GM18873 (cell line): ENCODE measurements at regions not wholly inside any gene's neighbourhood (a gene's known extent, or its start where the extent isn't known, plus 50 kb on each side); places are given as distances from the start of the nearest gene placed in this dataset.
"Not testable (repeated sequence)": the region's sequence is repeated elsewhere in the genome, so short reads cannot be mapped to it uniquely, and the experiment has no call there.

Experiments used
- ATAC-seq: cut with Tn5 transposase; IDR thresholded peaks from one replicate; pipeline ENCODE4 v1.9.1; 2021; ENCODE audit warnings: mild to moderate bottlenecking, moderate library complexity, moderate number of reproducible peaks; ENCODE audit not compliant: unreplicated experiment, low FRiP score

DNA sequence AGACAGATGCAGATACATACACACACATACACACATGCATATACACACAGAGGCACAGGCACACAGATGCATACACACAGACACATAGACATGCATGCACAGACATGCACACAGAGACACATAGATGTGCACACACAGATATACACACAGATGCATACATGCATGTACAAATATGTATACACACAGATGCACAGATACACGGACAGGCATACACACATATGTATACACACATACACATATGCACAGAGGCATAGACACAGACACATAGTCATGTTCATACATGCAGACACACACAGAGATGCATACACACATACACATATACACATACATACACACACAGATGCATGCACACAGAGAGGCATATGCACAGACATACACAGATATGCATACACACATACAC is 437.3 kb upstream of the SMIM21 start:
- no peak for ATAC-seq

DNA sequence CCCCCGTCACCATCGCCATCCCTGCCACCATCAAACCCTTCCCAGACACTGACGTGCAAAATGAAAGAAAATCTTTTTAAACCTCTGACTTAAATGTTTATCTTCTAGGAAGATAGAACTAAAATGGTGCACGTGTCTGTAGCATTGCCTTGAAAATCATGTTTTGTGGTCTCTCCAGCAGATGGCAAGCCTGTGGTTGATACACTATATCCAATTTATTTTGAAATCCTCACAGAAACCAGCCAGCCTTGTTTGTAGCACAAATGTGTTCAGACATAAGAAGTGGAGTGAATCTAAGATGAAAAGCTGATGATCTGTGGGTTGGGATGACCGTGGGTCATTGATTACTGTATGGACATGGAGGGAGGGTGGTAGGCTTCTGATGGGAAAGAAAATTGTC is 436.2 kb upstream of the SMIM21 start:
- ATAC-seq: no peak

DNA sequence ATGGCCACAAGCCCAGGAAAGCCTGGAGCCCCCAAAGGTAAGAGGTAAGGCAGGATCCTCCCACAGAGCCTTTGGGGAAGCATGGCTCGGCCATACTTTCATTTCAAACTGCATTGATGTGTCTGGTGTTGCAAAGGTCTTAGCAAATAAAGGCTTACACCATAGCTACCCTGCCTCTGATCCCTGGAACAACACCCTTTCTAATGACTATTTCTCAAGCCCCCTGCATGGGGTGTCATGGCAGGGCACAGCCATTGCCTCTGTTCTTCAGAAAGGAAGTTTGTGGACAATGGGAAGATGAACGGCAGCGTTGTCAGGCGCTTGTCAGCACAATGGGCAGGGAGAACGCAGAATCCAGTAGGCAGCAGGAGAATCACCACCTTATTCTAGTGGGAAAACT is 435.0 kb upstream of the SMIM21 start:
- ATAC-seq: no peak

DNA sequence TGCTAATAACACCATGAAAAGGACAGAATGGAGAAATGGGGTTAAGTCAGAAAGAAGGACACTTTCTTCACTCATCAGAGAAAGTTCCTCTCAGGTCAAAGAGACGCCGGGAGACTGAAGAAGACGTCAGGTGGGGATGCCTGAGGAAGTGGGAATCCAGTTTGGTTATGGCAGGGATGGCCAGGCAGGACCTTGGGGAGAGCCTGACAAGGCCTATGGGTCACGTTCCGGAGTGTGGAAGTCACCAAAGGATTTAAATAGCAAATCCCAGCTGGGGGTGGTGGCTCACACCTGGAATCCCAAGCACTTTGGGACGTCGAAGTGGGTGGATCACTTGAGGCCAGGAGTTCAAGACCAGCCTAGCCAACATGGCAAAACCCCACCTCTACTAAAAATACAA is 432.7 kb upstream of the SMIM21 start:
- ATAC-seq: no peak

DNA sequence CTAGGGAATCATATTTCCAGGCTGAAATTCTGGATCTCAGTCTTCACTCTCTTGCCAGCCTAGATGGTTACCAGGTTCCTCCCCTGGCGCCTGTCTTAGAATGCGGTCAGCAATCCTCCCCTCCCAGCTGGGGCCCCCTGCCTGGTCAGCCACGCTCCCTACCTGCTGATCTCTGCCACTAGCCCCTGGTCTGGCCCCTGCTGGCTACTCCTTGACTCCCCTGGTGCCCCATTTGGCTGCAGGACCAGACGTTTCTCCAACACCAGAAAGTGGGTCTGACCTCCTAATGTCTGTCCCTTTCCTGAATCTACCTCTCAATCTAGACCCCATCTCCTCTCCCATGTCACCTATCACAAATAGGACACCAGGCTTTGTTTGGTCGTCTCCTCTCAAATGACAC is 432.0 kb upstream of the SMIM21 start:
- no peak for ATAC-seq

DNA sequence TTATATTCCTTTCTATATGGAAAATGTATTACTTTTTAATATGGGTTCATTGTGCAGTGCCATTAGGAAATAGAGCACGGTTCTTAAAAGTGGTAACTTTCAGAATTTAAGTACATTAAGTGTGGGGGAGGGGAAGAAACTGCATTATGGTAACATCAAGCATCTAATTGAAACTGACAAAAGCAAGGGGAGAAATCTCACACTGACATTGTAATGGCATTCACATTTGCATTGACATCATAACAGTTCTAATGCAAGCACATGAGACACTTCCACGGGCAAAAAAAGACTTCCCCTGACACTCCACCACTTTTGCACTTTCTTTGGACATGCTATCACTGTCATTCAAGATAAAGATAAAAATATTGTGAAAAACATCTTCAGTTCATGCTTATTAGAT is 431.3 kb upstream of the SMIM21 start:
- ATAC-seq: no peak

DNA sequence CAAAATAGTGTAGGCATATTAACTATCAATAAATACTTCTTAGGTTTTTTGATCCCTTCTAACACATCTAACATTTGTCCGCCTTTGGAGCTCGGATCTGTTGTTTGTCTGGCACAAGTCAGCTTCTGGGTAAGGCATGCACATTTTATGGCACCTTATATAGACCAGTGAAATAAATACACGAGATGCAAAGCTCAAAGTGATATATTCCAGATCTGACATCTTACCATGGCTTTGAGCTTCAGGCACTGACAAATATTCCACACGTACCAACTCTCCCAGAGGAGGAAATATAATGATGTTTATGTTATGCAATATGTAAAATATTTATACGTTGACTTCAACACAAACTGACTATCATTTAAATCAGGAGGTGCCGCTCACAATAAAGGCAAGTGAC is 430.1 kb upstream of the SMIM21 start:
- ATAC-seq: no peak

DNA sequence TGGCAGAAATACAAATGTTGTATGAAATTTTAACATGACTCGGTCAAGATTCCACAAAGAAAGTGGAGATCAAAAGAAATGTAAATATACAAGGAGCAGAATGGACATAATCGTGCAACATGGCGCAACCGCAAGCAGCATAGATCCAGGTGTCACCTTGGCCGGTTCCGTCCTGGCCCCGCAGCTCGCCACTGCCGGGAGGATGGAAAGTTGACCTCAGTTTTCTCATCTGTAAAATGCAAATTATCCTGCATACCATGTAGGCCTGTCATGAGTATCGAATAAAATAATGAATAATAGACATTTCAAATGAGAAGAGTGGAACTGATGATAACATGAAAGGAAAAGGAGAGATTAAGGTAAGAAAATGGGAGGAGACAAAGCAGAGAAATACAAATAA is 427.3 kb upstream of the SMIM21 start:
- no peak for ATAC-seq

DNA sequence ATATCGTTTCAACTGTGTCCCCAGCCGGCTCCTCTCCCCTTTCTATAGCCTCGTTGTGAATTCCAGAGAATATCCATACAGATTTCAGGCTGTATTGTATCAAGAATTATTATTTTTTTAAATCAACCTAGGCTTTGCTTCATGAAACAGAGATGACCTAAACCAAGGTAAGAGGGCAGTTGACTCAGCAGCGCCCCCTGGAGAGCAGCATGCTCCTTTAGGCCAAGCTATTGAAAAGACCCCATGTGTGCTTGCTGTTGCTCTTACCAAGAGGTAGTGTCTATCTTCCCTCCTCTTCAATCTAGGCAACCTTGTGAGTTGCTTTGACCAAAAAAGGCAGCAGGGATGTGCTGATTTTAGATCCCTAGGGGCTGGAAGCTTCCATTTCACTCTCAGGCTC is 426.7 kb upstream of the SMIM21 start:
- no peak for ATAC-seq

DNA sequence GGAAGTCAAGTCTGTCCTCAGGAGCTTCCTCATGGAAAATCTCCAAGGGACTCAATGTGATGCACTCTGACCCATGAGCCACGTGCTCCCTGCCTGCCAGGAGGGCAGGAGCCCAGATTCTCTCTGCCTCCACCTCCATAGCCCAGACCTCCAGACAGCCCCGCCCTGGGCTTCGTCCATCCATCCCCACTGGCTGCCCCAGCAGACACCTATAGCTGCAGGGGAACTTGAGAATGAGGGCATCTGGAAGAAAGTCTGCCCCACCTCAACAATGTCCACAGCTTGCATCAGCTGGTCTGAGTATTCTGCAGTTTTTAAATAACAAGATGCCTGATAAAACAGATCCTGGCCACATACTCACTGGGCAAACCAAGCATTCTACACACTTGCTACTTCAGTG is 418.8 kb upstream of the SMIM21 start:
- ATAC-seq: no peak

DNA sequence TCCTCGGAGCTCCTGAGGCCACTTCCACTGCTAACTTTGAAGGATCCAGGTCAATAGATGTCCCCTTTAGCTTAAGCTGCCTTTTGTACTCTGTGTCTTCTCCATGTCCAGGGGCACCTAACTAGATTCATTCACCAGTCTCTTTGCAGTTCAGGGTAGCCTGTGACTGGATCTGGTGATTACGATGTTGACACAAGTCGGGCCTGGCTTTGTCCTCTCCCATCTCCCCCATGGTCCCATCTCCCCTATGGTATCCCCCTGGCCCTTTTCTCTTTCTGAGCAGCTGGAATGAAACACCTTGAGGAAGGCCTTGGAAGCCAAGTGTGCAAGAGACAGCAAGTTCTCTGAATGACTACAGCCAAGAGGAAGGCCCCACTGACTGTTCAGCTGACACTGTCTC is 417.9 kb upstream of the SMIM21 start:
- ATAC-seq: no peak

DNA sequence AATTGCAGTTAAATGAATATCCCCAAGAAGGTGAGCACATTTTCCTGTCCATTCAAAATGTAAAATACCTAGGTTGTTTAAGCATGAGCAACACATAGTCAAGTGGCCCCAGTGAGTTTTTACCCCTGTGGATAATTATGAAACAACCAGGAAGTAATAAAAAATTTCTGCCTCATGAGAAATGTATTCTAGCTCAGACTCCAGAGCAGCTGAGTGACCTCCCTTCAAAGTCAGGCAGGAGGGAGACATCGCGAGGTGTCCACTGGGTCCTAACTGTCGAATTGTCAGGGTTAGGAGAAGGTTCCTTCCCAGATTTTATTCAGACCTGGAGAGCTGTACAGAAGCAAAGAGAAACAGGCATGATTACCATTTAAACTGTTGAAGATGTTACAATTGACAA is 416.6 kb upstream of the SMIM21 start:
- ATAC-seq: no peak

DNA sequence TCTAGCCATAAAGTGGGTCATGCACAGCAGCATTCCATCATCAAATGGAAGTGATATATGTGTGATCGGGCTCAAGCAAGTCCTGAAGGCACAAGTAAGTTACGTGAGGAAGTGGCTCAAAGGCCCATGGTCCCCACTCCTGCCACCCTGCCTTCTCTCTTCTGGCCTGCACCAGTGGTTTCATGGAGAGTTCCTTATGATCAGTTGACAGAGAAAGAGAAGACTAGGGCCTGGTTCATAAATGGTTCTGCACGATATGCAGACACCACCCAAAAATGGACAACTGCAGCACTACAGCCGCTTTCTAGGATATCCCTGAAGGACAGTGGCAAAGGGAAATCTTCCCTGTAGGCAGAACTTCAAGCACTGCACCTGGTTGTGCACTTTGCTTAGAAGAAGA is 412.6 kb upstream of the SMIM21 start:
- ATAC-seq: no peak

DNA sequence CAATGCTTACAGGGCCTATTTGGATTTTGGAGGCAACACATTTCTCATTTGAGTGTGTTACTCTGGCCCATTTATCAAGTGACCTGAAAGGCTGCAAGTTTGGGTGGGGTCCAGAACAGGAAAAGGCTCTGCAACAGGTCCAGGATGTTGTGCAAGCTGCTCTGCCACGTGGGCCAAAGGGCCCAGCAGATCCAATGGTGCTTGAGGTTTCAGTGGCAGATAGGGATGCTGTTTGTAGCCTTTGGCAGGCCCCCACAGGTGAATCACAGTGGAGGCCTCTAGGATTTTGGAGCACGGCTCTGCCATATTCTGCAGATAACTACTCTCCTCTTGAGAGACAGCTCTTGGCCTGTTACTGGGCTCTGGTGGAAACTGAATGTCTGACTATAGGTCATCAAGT is 412.2 kb upstream of the SMIM21 start:
- not testable (repeated sequence) for ATAC-seq

DNA sequence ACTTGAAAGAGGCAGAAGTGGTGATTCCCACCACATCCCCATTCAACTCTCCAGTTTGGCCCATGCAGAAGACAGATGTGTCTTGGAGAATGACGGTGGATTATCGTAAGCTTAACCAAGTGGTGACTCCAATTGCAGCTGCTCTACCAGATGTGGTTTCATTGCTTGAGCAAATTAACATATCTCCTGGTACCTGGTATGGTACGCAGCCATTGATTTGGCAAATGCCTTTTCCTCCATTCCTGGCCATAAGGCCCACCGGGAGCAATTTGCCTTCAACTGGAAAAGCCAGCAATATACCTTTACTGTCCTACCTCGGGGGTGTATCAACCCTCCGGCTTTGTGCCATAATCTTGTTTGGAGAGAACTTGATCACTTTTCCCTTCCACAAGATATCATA is 411.5 kb upstream of the SMIM21 start:
- no peak for ATAC-seq

DNA sequence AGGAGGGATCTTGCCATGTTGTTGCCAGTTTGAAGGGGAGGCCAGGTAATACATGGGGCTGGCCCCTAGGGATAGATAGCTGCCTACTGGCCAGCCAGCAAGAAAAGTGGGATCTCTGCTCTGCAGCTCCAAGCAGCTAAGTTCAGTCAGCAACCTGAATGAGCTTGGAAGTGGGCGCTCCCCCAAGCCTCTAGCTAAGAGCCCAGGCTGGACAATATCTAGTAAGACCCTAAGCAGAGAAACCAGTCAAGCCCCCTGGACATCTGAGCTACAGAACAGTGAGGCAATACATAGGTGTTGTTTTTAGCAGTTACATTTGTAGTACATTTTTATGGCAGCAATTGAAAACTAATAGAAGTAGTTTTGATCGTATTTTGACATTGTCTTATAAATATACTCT is 409.8 kb upstream of the SMIM21 start:
- ATAC-seq: no peak

DNA sequence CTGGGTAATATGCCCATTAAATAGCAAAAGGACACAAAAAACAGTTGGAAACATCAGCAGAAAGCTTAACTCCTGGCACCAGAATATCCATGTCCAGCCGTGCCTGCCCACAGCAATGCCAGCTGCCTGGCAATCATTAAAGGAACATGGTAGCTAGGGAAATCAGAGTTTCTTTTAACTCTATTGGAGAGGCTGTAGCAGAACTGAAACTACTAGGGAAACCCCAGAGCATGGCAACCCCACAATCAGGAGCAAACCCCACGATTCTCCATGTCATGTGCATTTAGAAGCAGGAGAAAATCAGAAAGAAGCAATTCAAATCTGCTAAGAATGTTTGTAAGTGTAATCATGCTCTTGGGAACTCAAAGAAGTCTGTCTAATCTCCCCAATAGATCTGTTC is 409.0 kb upstream of the SMIM21 start:
- no peak for ATAC-seq

DNA sequence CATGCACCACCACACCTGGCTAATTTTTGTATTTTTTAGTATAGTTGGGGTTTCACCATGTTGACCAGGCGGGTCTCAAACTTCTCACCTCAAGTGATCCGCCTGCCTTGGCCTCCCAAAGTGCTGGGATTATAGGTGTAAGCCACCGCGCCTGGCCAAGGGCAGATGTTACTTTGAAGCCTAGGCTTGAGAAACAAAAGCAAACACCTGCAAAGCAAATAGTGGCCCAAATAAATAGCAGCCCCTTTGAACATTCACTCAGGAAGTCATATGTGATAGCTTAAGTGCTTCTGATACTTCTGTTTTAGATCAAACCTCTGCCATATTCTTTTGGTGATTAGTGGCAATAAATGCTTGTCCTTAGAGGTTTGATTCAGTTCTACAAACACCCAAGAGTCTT is 404.5 kb upstream of the SMIM21 start:
- no peak for ATAC-seq

DNA sequence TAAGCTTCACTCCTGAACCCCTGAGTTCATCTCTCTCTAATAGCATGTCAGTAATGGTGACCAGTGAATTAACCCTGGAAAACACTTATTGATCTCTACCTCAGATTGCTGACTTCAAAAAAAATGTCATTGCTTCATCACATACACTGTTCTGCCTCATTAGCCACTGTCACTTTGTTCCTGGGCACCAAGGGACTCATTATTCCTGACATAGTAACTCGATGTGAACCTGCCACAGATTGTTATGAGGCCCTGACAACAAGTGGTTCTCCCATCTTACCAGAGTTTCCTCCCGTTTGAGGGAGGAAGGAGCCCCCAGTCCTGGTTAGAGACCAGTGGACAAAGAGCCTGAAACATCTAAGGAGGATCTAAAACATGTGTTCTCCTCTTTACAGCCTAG is 403.3 kb upstream of the SMIM21 start:
- ATAC-seq: no peak

DNA sequence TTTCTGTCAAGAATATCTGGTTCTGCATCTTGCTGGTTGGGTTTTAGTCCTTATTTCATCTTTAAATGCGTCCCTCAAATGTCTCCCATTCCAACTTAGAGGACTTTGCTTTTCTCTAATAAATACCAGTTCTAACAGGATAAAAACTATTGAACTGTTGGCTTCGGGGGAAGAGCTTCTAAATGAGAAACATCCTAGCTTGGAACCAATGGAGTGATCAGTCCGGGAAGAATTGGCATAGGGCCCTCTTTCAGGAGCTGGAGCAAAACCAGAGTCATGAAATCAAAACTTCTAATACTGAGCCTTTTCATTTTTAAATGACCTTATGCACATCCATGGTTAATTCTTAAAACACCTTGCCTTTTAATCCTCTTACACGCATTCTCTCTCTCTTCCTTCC is 401.6 kb upstream of the SMIM21 start:
- ATAC-seq: no peak

DNA sequence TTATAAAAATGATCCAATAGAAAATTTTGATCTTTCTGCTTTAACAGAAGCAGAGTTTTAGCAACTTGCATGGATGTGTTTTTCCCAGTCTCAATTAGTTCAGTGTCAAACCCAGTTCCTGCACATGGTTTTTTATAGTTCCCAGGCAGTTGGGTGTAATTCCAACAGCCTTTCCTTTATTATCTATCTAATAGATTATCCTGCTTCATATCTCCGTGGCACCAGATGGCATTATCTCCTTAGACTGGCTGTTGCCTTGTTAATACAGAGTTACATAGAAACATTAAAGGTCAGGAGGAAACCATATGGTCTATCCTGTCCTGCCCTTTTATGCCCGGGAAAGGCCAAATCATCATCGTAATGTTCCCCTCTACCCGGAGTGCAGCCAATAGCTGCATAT is 400.9 kb upstream of the SMIM21 start:
- no peak for ATAC-seq

DNA sequence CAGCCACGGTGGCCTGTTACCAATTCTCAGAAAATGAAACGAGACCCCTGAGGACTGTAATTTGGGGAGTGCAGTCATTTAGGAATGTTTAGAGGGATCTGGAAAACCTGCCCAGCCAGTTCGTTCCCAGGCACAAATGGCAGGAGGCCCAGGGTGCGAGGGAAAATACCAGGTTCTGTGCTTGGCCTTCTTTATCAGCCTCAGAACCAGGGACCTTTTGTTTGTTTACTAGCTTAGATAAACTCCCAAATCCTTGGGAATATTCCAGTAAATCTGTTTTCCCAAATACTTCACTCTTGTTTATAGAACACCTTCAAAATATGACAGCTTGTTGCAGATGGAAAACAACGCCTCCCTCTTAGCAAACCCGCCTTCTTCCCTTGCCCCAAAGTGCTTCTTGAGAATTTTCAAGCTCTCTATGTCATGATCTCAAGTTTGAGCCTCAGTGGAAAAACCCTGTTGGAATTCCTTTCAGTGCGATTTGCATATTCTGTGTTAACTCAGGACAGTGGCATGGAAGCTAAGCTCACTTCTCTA is 400.3 kb upstream of the SMIM21 start:
- no peak for ATAC-seq

DNA sequence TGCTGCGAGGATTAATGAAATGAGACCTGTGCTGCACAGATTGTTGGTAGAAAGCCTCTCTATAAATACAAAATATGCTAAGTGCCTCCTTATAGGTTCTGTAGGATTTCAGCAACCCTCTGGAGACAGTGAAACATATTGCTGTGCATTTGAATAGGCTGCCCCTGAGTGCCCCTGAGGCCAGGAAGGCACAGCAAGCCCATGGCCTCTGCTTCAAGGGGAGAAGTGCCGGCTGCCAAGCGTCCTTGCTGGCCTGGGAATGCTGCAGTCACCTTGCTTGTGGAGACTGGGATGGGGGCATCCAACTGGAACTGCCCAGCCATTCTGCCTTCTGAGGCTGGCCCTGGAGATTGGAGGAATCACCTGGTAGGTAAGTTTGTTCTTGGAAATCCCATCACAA is 397.2 kb upstream of the SMIM21 start:
- no peak for ATAC-seq
